ENCODE measurements at regions not wholly inside any gene's neighbourhood (a gene's known extent, or its start where the extent isn't known, plus 50 kb on each side); places are given as distances from the start of the nearest gene placed in this dataset.

GRCh38 chr2:58938988-58939387 lies 697.9 kb upstream of the FANCL start:
- no peak for DNase-seq (ENCODE audit: low read depth)
- Histone ChIP-seq H3K27me3 (ENCODE audit: control insufficient read depth, insufficient read depth, low read length) (no peaks in the 10 kb centered on the region), H3K36me3 (ENCODE audit: control insufficient read depth, insufficient read depth, low read length) (no peaks in the 10 kb centered on the region), H3K4me3 (ENCODE audit: low read depth, low read length) (no peak overlapping the region)
- TF ChIP-seq, protein P1, sequence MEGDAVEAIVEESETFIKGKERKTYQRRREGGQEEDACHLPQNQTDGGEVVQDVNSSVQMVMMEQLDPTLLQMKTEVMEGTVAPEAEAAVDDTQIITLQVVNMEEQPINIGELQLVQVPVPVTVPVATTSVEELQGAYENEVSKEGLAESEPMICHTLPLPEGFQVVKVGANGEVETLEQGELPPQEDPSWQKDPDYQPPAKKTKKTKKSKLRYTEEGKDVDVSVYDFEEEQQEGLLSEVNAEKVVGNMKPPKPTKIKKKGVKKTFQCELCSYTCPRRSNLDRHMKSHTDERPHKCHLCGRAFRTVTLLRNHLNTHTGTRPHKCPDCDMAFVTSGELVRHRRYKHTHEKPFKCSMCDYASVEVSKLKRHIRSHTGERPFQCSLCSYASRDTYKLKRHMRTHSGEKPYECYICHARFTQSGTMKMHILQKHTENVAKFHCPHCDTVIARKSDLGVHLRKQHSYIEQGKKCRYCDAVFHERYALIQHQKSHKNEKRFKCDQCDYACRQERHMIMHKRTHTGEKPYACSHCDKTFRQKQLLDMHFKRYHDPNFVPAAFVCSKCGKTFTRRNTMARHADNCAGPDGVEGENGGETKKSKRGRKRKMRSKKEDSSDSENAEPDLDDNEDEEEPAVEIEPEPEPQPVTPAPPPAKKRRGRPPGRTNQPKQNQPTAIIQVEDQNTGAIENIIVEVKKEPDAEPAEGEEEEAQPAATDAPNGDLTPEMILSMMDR (IDR thresholded peaks at IDR 0.05; ENCODE audit: insufficient read depth, low read length, poor library complexity, severe bottlenecking), result no peak

DNA sequence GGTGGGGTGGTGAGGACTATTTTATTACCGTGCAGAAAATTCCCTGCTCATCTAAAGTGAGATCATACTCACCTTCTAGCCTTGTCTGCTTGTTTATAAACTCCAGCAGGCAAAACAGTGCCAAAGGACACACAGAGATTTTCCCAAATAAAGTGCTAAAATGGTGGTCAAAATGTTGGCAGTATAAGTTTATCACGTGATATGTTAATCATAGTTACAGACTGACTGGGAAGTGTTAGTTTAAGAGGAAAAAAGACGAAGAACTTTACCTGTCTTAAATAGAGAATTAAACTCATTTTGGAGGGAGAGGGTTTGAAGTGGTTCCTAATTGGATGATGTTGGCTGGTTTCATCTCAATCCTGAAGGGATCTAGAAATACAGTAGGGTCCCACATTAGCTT lies 691.7 kb upstream of the FANCL start:
- Histone ChIP-seq H3K27me3 (ENCODE audit: control insufficient read depth, insufficient read depth, low read length) (no peaks in the 10 kb centered on the region), H3K36me3 (ENCODE audit: control insufficient read depth, insufficient read depth, low read length) (no peaks in the 10 kb centered on the region), H3K4me3 (ENCODE audit: low read depth, low read length) (no peak overlapping the region)
- TF ChIP-seq, protein P1 (IDR thresholded peaks at IDR 0.05; ENCODE audit: insufficient read depth, low read length, poor library complexity, severe bottlenecking), result no peak
- DNase-seq (ENCODE audit: low read depth), result no peak

GRCh38 chr2:58930537-58930936 lies 689.4 kb upstream of the FANCL start:
- no peaks in the 10 kb centered on the region for H3K36me3 ChIP-seq (ENCODE audit: control insufficient read depth, insufficient read depth, low read length)
- TF ChIP-seq, protein P1 (IDR thresholded peaks at IDR 0.05; ENCODE audit: insufficient read depth, low read length, poor library complexity, severe bottlenecking), result no peak
- H3K4me3 ChIP-seq (ENCODE audit: low read depth, low read length), result no peak overlapping the region
- no peaks in the 10 kb centered on the region for H3K27me3 ChIP-seq (ENCODE audit: control insufficient read depth, insufficient read depth, low read length)
- DNase-seq (ENCODE audit: low read depth), result no peak

DNA sequence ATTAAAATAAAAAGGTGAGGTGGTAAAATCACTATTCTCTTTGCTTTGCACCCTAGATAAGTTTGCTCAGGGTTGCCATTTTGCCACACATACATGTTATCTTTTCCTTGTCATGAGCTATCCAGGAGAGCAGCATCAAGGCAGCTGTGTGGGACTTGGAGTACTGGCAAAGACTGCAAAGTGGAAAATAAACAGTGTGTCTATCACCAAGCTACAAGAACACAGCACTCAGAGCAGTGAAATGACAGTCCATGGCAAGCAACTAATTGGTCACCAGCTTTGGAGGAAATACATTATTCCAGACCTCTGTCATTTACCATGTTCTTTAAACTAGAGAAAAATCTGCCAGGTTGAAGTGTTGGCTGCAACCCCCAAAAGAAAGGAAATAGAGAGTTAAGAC lies 687.8 kb upstream of the FANCL start:
- TF ChIP-seq, protein P1 (IDR thresholded peaks at IDR 0.05; ENCODE audit: insufficient read depth, low read length, poor library complexity, severe bottlenecking), result no peak

DNA sequence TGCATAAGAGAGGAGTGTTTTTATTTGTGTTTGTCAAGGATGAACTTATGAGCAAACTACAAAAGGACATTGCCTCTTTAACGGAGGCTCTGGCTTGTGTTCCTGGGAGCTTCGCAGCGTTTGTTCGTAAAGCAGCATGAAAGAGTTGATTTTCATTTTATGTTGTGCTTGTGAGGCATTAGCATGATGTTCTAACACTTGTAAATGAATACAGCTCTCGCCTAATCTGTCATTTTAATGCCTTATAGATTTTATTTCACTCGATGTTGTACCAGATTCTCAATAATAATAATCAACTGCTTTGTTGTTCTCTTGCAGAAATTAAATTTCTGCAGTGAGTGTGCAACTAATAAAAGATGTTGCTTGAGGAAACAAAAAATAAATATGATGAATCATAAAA lies 687.3 kb upstream of the FANCL start:
- H3K27me3 ChIP-seq (ENCODE audit: control insufficient read depth, insufficient read depth, low read length), result no peaks in the 10 kb centered on the region
- DNase-seq (ENCODE audit: low read depth), result no peak
- H3K36me3 ChIP-seq (ENCODE audit: control insufficient read depth, insufficient read depth, low read length), result no peaks in the 10 kb centered on the region
- H3K4me3 ChIP-seq (ENCODE audit: low read depth, low read length), result no peak overlapping the region
- TF ChIP-seq, protein P1 (IDR thresholded peaks at IDR 0.05; ENCODE audit: insufficient read depth, low read length, poor library complexity, severe bottlenecking), result no peak

More for the DNA sequence above, 687.8 kb upstream of the FANCL start:
- Histone ChIP-seq H3K4me3 (ENCODE audit: low read depth, low read length) (no peak overlapping the region), H3K27me3 (ENCODE audit: control insufficient read depth, insufficient read depth, low read length) (no peaks in the 10 kb centered on the region), H3K36me3 (ENCODE audit: control insufficient read depth, insufficient read depth, low read length) (no peaks in the 10 kb centered on the region)
- DNase-seq (ENCODE audit: low read depth), result no peak

GRCh38 chr2:58926112-58926511 lies 685.0 kb upstream of the FANCL start:
- no peak overlapping the region for H3K4me3 ChIP-seq (ENCODE audit: low read depth, low read length)
- TF ChIP-seq, protein P1 (IDR thresholded peaks at IDR 0.05; ENCODE audit: insufficient read depth, low read length, poor library complexity, severe bottlenecking), result no peak
- no peak for DNase-seq (ENCODE audit: low read depth)
- H3K36me3 ChIP-seq (ENCODE audit: control insufficient read depth, insufficient read depth, low read length), result no peaks in the 10 kb centered on the region
- no peaks in the 10 kb centered on the region for H3K27me3 ChIP-seq (ENCODE audit: control insufficient read depth, insufficient read depth, low read length)

All from kidney epithelial cell (primary cell).